H1 (cell line): ENCODE measurements at regions not wholly inside any gene's neighbourhood (a gene's known extent, or its start where the extent isn't known, plus 50 kb on each side); places are given as distances from the start of the nearest gene placed in this dataset.

Source experiments
- CTBP2 ChIP-seq: IDR thresholded peaks from 2 replicates; pipeline ENCODE4 v1.7.0; 2011; ENCODE audit warnings: borderline replicate concordance, mild to moderate bottlenecking, moderate library complexity, mixed read lengths, low read length; ENCODE audit not compliant: insufficient read depth, insufficient read length
- E2F6 ChIP-seq: IDR thresholded peaks from 2 replicates; pipeline ENCODE4 v1.6.1; 2012; ENCODE audit warnings: inconsistent platforms
- RXRA ChIP-seq: IDR thresholded peaks from 2 replicates; pipeline ENCODE4 v1.6.1; 2011; ENCODE audit warnings: low read depth, mild to moderate bottlenecking, low read length, moderate library complexity; ENCODE audit not compliant: insufficient read depth

GRCh38 chr10:31605861-31606525, 287.0 kb downstream of the ZEB1 start (continued):
- no peak for TF ChIP-seq E2F6
- no peak for TF ChIP-seq RXRA
- TF ChIP-seq CTBP2 = no peak
